ENCODE measurements at regions not wholly inside any gene's neighbourhood (a gene's known extent, or its start where the extent isn't known, plus 50 kb on each side); places are given as distances from the start of the nearest gene placed in this dataset.

GRCh38 chr5:89129941-89130340 lies 247.0 kb upstream of the MEF2C start:
- TF ChIP-seq CTCF (IDR thresholded peaks at IDR 0.05) = no peak
- TF ChIP-seq POLR2A (IDR thresholded peaks at IDR 0.05) = no peak
